ENCODE measurements at regions not wholly inside any gene's neighbourhood (a gene's known extent, or its start where the extent isn't known, plus 50 kb on each side); places are given as distances from the start of the nearest gene placed in this dataset.
A peak's percentile ranks its signal among the peaks of the same experiment; 100 is the strongest.
"Not testable (repeated sequence)": the region's sequence is repeated elsewhere in the genome, so short reads cannot be mapped to it uniquely, and the experiment has no call there.

GRCh38 chr7:34225193-34225592 is 319.9 kb downstream of the BMPER start:
- no peak overlapping the region for H3K27ac ChIP-seq
- ChIA-PET POLR2A (ENCODE audit: unreplicated experiment) (no interaction called here), CTCF (no interaction called here)
- no peaks in the 10 kb centered on the region for H3K9me3 ChIP-seq (ENCODE audit: insufficient read depth, low read depth)
- H2AFZ ChIP-seq = no peak overlapping the region
- H3F3A ChIP-seq (ENCODE audit: insufficient read depth, low read depth) = no peaks in the 10 kb centered on the region
- H3K4me3 ChIP-seq = no peak overlapping the region
- no peak overlapping the region for H3K4me2 ChIP-seq
- H3K4me1 ChIP-seq (replicated peaks; ENCODE audit: insufficient read depth) = no peaks in the 10 kb centered on the region
- TF ChIP-seq CTCF (conservative IDR thresholded peaks at IDR 0.05) (no peak), EZH2 (IDR thresholded peaks at IDR 0.05; ENCODE audit: low read depth) (no peak)
- H3K36me3 ChIP-seq (ENCODE audit: low read depth) = no peaks in the 10 kb centered on the region
- BruUV-seq (replicated peaks) = no TSS peak
- peak in 1 of 2 experiments; percentile 13 for DNase-seq
- intact Hi-C loops (cut with micrococcal nuclease; ENCODE audit: unreplicated experiment) = no loop called here
- H3K27me3 ChIP-seq (ENCODE audit: insufficient read depth, low read depth) = no peaks in the 10 kb centered on the region
- no peaks in the 10 kb centered on the region for H3K79me2 ChIP-seq (ENCODE audit: low read depth)
- H4K20me1 ChIP-seq (ENCODE audit: insufficient read depth) = no peaks in the 10 kb centered on the region
- H3K9me2 ChIP-seq (ENCODE audit: insufficient read depth) = no peaks in the 10 kb centered on the region

GRCh38 chr7:34227525-34227924 is 322.2 kb downstream of the BMPER start:
- ChIA-PET CTCF (no interaction called here), POLR2A (ENCODE audit: unreplicated experiment) (no interaction called here)

GRCh38 chr7:34235101-34235500 is 329.8 kb downstream of the BMPER start:
- H3K4me2 ChIP-seq; H3K36me3 ChIP-seq (ENCODE audit: low read depth); H3K9me2 ChIP-seq (ENCODE audit: insufficient read depth); H3K27me3 ChIP-seq (ENCODE audit: insufficient read depth, low read depth); BruUV-seq (replicated peaks); H3K27ac ChIP-seq; H3K9me3 ChIP-seq (ENCODE audit: insufficient read depth, low read depth); H4K20me1 ChIP-seq (ENCODE audit: insufficient read depth); H3K79me2 ChIP-seq (ENCODE audit: low read depth); H3K4me1 ChIP-seq (replicated peaks; ENCODE audit: insufficient read depth); H3F3A ChIP-seq (ENCODE audit: insufficient read depth, low read depth); intact Hi-C loops (cut with micrococcal nuclease; ENCODE audit: unreplicated experiment); H3K4me3 ChIP-seq; POLR2A ChIA-PET (ENCODE audit: unreplicated experiment); H2AFZ ChIP-seq: not testable (repeated sequence)
- CTCF ChIA-PET = interaction anchor here (0.6 kb wide), 1 partner anchor 99 kb away, joined by 3 read pairs; no protein-coding TSS in a partner anchor
- peak in 1 of 2 experiments; percentile 1 for DNase-seq

More at GRCh38 chr7:34227525-34227924, 322.2 kb downstream of the BMPER start:
- TF ChIP-seq EZH2 (IDR thresholded peaks at IDR 0.05; ENCODE audit: low read depth) (no peak), CTCF (conservative IDR thresholded peaks at IDR 0.05) (no peak)
- H3K4me3 ChIP-seq = no peak overlapping the region
- H3K4me1 ChIP-seq (replicated peaks; ENCODE audit: insufficient read depth) = no peaks in the 10 kb centered on the region
- BruUV-seq (replicated peaks) = no TSS peak
- no peaks in the 10 kb centered on the region for H3F3A ChIP-seq (ENCODE audit: insufficient read depth, low read depth)
- no peaks in the 10 kb centered on the region for H3K27me3 ChIP-seq (ENCODE audit: insufficient read depth, low read depth)
- H3K9me2 ChIP-seq (ENCODE audit: insufficient read depth) = no peaks in the 10 kb centered on the region
- H3K4me2 ChIP-seq = no peak overlapping the region
- intact Hi-C loops (cut with micrococcal nuclease; ENCODE audit: unreplicated experiment) = no loop called here
- H2AFZ ChIP-seq = no peak overlapping the region
- H3K9me3 ChIP-seq (ENCODE audit: insufficient read depth, low read depth) = no peaks in the 10 kb centered on the region
- no peak overlapping the region for H3K27ac ChIP-seq
- H3K36me3 ChIP-seq (ENCODE audit: low read depth) = no peaks in the 10 kb centered on the region
- DNase-seq = peak in 1 of 2 experiments; percentile 22
- no peaks in the 10 kb centered on the region for H4K20me1 ChIP-seq (ENCODE audit: insufficient read depth)
- no peaks in the 10 kb centered on the region for H3K79me2 ChIP-seq (ENCODE audit: low read depth)

GRCh38 chr7:34236057-34236456 is 330.7 kb downstream of the BMPER start:
- no peaks in the 10 kb centered on the region for H3K36me3 ChIP-seq (ENCODE audit: low read depth)
- H3F3A ChIP-seq (ENCODE audit: insufficient read depth, low read depth) = no peaks in the 10 kb centered on the region
- ChIA-PET CTCF (no interaction called here), POLR2A (ENCODE audit: unreplicated experiment) (no interaction called here)
- H3K4me2 ChIP-seq = no peak overlapping the region
- no peak overlapping the region for H2AFZ ChIP-seq
- intact Hi-C loops (cut with micrococcal nuclease; ENCODE audit: unreplicated experiment) = no loop called here
- H4K20me1 ChIP-seq (ENCODE audit: insufficient read depth) = no peaks in the 10 kb centered on the region
- no peak overlapping the region for H3K27ac ChIP-seq
- H3K9me2 ChIP-seq (ENCODE audit: insufficient read depth) = no peaks in the 10 kb centered on the region
- no TSS peak for BruUV-seq (replicated peaks)
- H3K4me1 ChIP-seq (replicated peaks; ENCODE audit: insufficient read depth) = no peaks in the 10 kb centered on the region
- no peaks in the 10 kb centered on the region for H3K79me2 ChIP-seq (ENCODE audit: low read depth)
- TF ChIP-seq EZH2 (IDR thresholded peaks at IDR 0.05; ENCODE audit: low read depth) = no peak
- TF ChIP-seq CTCF (conservative IDR thresholded peaks at IDR 0.05) = no peak
- H3K9me3 ChIP-seq (ENCODE audit: insufficient read depth, low read depth) = no peaks in the 10 kb centered on the region
- peak in 1 of 2 experiments; percentile 28 for DNase-seq
- no peak overlapping the region for H3K4me3 ChIP-seq
- no peaks in the 10 kb centered on the region for H3K27me3 ChIP-seq (ENCODE audit: insufficient read depth, low read depth)

Measured in PC-9 (cell line).